Stomach (tissue), 8 donors: ENCODE measurements at regions not wholly inside any gene's neighbourhood (a gene's known extent, or its start where the extent isn't known, plus 50 kb on each side); places are given as distances from the start of the nearest gene placed in this dataset.

ENCODE experiments used
- DNase-seq, 2 donors: peaks; one replicate each; pipeline versions ENCODE4 v3.0.0 to v3.0.0-alpha.2; 2013 to 2019
- H3K27ac ChIP-seq, 5 donors: fragments of 200-600 bp in 4 of 5; sonication (generic) in 4 of 5; one replicate each; pipeline ENCODE4 v1.5.1; 2013 to 2019; ENCODE audit warnings: mild to moderate bottlenecking in 1 of 5, moderate library complexity in 1 of 5
- H3K27me3 ChIP-seq, 3 donors: fragments of 200-600 bp; sonication (generic); one replicate each; pipeline ENCODE4 v1.5.1; 2017 to 2019; ENCODE audit warnings: mixed run types in 1 of 3
- H3K36me3 ChIP-seq, 4 donors: fragments of 200-600 bp; sonication (generic); 1 replicate in 3 of 4; 2 replicates in 1 of 4; pipeline ENCODE4 v1.5.1; 2016 to 2019
- H3K4me1 ChIP-seq, 4 donors: fragments of 200-600 bp; sonication (generic); one replicate each; pipeline ENCODE4 v1.5.1; 2016 to 2019
- H3K4me3 ChIP-seq, 4 donors: fragments of 200-600 bp; sonication (generic) in 3 of 4; one replicate each; pipeline ENCODE4 v1.5.1; 2016 to 2019; ENCODE audit warnings: mild to moderate bottlenecking in 1 of 4
- H3K9me3 ChIP-seq, 4 donors: fragments of 200-600 bp; sonication (generic); one replicate each; pipeline ENCODE4 v1.5.1; 2016 to 2019
- CTCF ChIP-seq, 7 experiments: fragments of 450-650 bp in 4 of 7; fragments of 200-600 bp in 3 of 7; sonication (generic) in 3 of 7; IDR thresholded peaks; one replicate each; pipeline ENCODE4 v1.5.1; 2016 to 2019; ENCODE audit warnings: antibody characterized with exemption in 7 of 7, control low read depth in 2 of 7, mild to moderate bottlenecking in 1 of 7
- EP300 ChIP-seq: sonication (generic); formaldehyde crosslinking; IDR thresholded peaks from one replicate; pipeline ENCODE4 v1.6.1; 2017; ENCODE audit warnings: antibody characterized with exemption
- POLR2A ChIP-seq, 4 donors: fragments of 450-650 bp; IDR thresholded peaks; one replicate each; pipeline ENCODE4 v1.6.1; 2016; ENCODE audit warnings: antibody characterized with exemption in 4 of 4, control low read depth in 2 of 4, mild to moderate bottlenecking in 1 of 4, moderate library complexity in 1 of 4
- POLR2AphosphoS5 ChIP-seq, 3 donors: sonication (generic); formaldehyde crosslinking; IDR thresholded peaks; one replicate each; pipeline ENCODE4 v1.6.1; 2016; ENCODE audit warnings: antibody characterized with exemption in 3 of 3
- WGBS, 5 donors: extraction: QIAGEN DNeasy Blood & Tissue Kit in 3 of 5; methylation state at CpG; one replicate each; pipeline versions ENCODE4 v1.1.5 to v1.1.7; 2013 to 2018; 5-methylcytosine and 5-hydroxymethylcytosine counted together
- intact Hi-C: fragments of 100-400 bp; cut with DNase I; formaldehyde crosslinking; loops from one replicate; pipeline ENCODE4 v1.15.1; 2023; ENCODE audit warnings: low total_unique reads
- donor health status: healthy with polysubstance abuse.
- donor health status: Bipolar disorder and iron deficiency.
- donor health status: healthy.

GRCh38 chr12:86373813-86374212 is 117.6 kb upstream of the MGAT4C start:
- intact Hi-C loops: no loop called here
- H3K36me3 ChIP-seq: no peaks in the 10 kb centered on the region
- H3K27me3 ChIP-seq: no peaks in the 10 kb centered on the region
- no peaks in the 10 kb centered on the region for H3K4me1 ChIP-seq
- no peak for TF ChIP-seq POLR2A (IDR thresholded peaks at IDR 0.05)
- TF ChIP-seq POLR2AphosphoS5 (IDR thresholded peaks at IDR 0.05): no peak
- TF ChIP-seq CTCF (IDR thresholded peaks at IDR 0.05): no peak
- no peak for TF ChIP-seq EP300
- no peak overlapping the region for H3K27ac ChIP-seq
- H3K4me3 ChIP-seq: no peak overlapping the region
- no peaks in the 10 kb centered on the region for H3K9me3 ChIP-seq
- DNase-seq: no peak
- 48 to 75% (median 55%) methylated on average over 1 of the region's 1 CpG for WGBS, 5 donors

GRCh38 chr12:86367137-86367536 is 110.9 kb upstream of the MGAT4C start:
- H3K36me3 ChIP-seq: no peaks in the 10 kb centered on the region
- 23 to 57% (median 31%) methylated on average over 2 of the region's 2 CpGs for WGBS, 5 donors
- H3K4me3 ChIP-seq: no peak overlapping the region
- no peaks in the 10 kb centered on the region for H3K9me3 ChIP-seq
- intact Hi-C loops: no loop called here
- TF ChIP-seq POLR2AphosphoS5 (IDR thresholded peaks at IDR 0.05): no peak
- no peak for TF ChIP-seq CTCF (IDR thresholded peaks at IDR 0.05)
- TF ChIP-seq EP300: no peak
- TF ChIP-seq POLR2A (IDR thresholded peaks at IDR 0.05): no peak
- no peaks in the 10 kb centered on the region for H3K27me3 ChIP-seq
- peak in 1 of 2 donors; percentile 6 for DNase-seq
- H3K27ac ChIP-seq: no peak overlapping the region
- H3K4me1 ChIP-seq: no peaks in the 10 kb centered on the region

DNA sequence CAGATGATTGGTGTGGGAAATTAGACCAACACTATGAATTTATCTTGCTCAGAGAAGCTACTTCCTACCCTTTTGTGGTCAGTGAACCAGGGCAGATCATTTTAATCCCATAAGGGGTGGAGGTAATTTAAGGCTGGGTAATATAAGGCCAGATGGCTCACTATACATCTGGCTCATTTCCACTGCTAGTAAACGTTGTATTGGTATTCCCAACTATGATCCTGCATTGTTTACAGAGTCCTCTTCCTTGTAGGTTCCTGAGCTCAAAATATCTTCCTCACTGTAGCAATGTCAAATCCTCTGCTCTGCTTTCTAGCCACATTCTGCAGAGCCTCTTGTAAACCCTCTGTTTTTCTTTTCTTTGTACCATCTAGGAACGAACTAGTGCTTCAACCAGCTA is 93.0 kb upstream of the MGAT4C start:
- TF ChIP-seq POLR2A (IDR thresholded peaks at IDR 0.05): no peak
- no peak for TF ChIP-seq CTCF (IDR thresholded peaks at IDR 0.05)
- TF ChIP-seq EP300: no peak
- no peak for TF ChIP-seq POLR2AphosphoS5 (IDR thresholded peaks at IDR 0.05)
- intact Hi-C loops: no loop called here
- H3K4me1 ChIP-seq: no peaks in the 10 kb centered on the region
- no peaks in the 10 kb centered on the region for H3K36me3 ChIP-seq
- H3K4me3 ChIP-seq: no peak overlapping the region
- WGBS, 5 donors: 30 to 41% (median 32%) methylated on average over 2 of the region's 2 CpGs
- no peaks in the 10 kb centered on the region for H3K9me3 ChIP-seq
- H3K27me3 ChIP-seq: no peaks in the 10 kb centered on the region
- H3K27ac ChIP-seq: no peak overlapping the region
- no peak for DNase-seq

- Histone ChIP-seq H3K27ac (no peak overlapping the region), H3K36me3 (no peaks in the 10 kb centered on the region), H3K4me3 (no peak overlapping the region), H3K27me3 (no peaks in the 10 kb centered on the region), H3K9me3 (no peaks in the 10 kb centered on the region), H3K4me1 (no peaks in the 10 kb centered on the region)
- WGBS, 5 donors: 38 to 51% (median 46%) methylated on average over 2 of the region's 2 CpGs
- TF ChIP-seq POLR2A (IDR thresholded peaks at IDR 0.05) (no peak), EP300 (no peak), CTCF (IDR thresholded peaks at IDR 0.05) (no peak), POLR2AphosphoS5 (IDR thresholded peaks at IDR 0.05) (no peak)
- intact Hi-C loops: no loop called here
- no peak for DNase-seq
Observed at GRCh38 chr12:86333955-86334522, 77.8 kb upstream of the MGAT4C start.
